RKO (cell line): ENCODE measurements at regions not wholly inside any gene's neighbourhood (a gene's known extent, or its start where the extent isn't known, plus 50 kb on each side); places are given as distances from the start of the nearest gene placed in this dataset.

Source experiments
- DNase-seq: peaks from one replicate; pipeline ENCODE4 v3.0.0-alpha.2; 2016; ENCODE audit warnings: low spot score

DNA sequence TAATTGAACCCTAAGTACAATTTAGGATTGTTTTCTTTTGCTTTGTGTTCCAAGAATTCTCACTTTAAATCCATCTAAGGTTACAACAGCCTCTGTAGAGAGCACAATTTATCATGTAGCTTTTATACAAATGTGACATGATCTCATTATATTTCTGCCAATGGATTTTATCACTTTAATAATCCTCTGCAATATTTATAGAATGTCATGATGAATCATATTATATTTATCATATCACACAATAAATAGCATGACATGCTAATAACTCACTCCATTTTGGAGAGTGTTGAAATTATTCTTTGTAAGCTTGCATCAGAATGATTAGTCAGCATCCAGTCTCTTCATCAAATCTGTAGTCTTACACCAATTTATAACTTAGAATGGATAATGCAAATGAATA lies 280.6 kb upstream of the ZNF717 start:
- peak; percentile 12 for DNase-seq

- DNase-seq: no peak
These were observed 292.8 kb upstream of the ZNF717 start for GRCh38 chr3:76078101-76078500.

DNA sequence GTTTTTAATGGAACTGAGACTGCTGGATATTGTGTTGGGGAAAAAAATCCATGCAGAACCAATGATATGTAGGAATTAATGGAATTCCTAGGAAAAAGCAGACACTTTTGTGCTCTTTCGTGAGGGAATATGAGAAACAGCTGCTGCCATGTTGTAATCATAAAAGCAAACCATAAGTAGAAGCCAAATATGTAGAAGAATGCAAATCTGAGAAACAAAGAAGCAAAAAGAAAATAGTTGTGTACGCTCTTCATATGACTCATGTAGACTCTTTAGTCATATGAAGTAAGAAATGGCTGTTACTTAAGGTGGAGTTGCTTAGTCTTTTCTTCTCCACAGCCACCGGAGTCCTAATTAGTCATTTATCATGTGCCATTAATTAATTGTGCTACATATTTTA lies 298.6 kb upstream of the ZNF717 start:
- no peak for DNase-seq

DNA sequence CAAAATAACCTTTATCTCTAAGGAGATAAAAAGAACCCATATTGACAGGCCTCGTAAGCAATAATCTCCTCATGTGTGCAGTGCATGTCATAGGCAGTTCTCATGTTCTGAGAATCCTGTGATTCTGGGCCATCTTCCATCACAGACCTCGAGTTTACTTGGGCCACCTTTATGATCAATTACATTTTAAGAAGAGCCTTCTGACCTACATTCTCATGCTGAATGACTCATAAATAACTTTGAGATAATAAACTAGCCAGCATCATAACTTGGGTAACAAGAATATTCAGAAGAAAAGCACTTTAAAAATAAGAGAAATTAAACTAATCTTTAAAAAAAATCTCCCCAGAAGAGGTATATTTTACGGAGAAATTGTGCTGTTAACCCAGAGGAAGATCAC lies 310.7 kb upstream of the ZNF717 start:
- no peak for DNase-seq

DNA sequence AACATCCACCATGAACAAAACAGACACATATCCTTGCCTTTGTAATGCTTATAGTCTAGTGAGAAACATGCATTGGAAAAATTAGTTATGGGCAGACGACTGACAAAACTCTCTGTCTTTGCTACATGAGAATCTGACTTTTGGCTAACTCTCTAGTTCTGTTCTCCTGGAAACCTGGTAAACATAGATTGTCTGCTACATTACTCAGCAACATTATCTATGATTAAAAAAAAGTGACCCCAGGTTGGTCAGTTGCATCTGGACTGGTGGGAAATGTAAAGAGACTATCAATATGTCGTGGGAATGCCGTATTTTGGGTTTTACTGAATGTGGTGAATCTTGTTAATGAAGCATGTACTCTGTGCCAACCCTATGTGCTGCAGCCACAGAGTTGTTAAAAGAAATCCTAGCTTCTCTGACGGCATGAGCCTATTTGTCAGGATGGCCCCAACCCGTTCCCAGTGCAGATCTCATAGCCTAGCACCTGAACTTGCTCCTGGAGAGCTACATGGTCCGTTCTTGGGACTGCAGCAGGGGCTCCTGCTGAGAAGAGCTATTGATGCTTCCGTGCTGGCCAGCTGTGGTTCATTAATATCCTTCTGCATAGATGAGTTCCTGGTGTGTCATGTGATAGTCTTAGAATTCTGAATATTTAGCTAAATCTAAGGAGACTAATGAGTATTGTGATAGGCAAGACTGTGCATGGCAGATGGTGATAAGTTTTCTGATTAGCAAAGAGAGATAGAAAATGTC lies 311.7 kb upstream of the ZNF717 start:
- no peak for DNase-seq

DNA sequence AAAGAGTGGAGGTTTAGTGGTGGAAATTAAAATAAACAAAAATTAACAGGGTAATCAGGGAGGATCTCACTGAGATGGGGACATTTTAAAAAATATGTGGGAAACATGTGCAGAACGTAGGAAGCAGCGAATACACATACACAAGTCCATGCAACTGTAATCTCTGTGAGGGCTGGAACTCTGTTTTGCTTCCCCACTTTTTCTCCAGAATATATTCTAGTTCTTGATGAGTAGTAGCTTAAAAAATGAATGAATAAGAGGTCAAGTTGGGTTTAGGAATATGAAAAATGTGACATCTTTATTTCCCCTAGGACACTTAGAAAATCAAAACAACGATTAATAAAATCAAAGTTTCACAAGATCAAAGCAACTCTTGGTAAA lies 312.2 kb upstream of the ZNF717 start:
- no peak for DNase-seq

DNA sequence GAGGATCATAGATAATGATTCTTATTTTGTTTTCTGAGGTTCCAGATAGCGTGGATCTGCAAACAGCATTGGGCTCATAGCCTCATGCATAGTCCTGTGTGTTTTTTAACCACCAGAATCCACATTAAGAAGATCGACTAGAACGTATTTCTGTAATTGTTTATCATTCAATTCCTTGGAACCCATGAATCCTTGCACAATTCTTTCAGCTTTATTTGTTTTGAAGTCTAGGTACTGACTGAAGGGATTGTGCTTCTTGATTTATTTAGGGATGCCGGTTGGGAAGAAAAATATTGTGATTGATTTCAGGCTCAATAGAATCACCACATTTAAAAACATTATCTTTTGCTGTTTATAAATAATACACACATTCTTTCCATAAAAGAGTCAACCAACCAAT lies 314.6 kb upstream of the ZNF717 start:
- DNase-seq: no peak

DNA sequence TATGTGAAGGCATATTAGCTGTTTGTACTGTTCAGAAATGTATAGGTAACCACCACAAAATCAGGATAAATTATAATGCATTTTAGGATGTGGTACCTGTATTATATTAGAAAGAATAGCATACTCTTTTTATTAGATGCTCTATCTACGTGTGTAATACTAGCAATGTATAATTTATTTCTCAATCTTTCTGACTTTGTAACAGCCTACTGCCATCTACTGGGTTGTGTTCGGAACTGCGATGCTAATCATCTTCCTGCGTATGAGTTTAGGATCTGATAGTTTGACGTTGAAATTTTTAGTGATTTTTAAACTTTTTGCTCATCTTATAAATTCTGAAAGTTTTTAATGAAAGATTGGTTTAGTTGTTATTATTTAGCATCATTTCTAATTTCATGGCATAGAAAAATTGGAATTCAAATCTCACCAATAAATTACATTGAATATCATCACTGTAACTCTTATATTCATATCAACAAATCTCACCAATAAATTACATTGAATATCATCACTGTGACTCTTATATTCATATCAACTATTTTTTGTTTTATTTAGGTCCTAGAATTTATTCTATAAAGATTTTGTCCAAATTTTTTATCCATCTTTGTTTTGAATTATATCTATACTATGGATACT lies 322.7 kb upstream of the ZNF717 start:
- DNase-seq: peak; percentile 61

- no peak for DNase-seq
These were observed 326.5 kb upstream of the ZNF717 start for GRCh38 chr3:76111808-76112207.

DNA sequence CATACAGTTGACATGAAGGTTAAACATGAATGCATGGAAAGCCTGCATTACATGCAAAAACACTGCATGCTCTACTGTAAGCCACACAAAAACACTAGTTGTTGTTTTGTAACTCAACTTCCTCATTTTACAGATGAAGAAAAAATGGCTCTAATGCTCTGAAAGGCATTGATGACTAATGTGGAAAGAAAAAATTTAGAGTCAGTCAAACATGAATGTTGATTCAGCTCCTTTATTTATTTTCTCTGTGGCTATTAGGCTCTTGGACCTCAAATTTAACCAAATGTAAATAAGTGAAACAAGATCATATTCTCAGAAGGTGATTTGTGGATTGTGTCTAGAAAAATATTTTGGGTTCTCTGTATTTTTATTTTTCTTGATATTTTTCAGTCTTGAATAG lies 336.7 kb upstream of the ZNF717 start:
- no peak for DNase-seq

DNA sequence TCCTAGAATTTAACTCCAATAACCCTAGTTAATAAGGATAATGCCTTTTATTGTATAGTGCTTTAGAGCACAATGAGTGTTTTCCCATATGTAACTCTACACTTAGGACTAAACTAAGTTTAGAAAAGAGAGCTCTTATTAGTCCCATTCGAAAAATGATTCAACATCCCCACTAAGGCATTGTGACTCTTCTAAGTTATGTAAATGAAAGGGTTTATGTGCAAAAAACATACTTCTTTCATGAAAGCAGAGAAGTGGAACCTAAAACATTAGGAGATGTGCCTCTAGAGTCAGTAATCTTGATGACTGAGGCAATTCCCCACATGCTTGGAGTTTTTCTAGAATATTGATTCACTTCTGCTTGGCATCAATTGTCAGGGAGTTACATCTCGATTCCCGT lies 344.1 kb upstream of the ZNF717 start:
- DNase-seq: no peak

GRCh38 chr3:76131396-76132153 lies 346.2 kb upstream of the ZNF717 start:
- DNase-seq: peak; percentile 64

GRCh38 chr3:76132154-76132470 lies 346.8 kb upstream of the ZNF717 start:
- DNase-seq: no peak

GRCh38 chr3:76134166-76134565 lies 348.8 kb upstream of the ZNF717 start:
- peak; percentile 44 for DNase-seq

DNA sequence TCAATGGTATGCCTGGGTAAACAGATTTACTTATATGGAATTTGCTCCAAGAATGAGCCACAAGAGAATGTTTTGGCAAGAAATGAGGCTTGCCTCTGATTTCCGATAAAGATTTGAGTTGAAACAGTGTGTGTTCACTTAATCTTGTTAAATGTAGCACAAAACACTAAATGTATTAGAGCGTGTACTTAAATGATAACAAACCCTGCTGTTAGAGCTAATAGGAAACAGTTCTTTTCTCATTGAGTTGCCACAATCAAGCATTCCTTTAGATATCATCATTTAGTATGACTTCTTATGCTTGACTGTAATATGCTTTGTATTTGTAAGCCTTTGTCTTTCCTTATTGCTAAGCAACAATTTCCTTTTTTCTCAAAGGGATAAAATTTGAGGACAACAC lies 353.6 kb upstream of the ZNF717 start:
- DNase-seq: no peak

DNA sequence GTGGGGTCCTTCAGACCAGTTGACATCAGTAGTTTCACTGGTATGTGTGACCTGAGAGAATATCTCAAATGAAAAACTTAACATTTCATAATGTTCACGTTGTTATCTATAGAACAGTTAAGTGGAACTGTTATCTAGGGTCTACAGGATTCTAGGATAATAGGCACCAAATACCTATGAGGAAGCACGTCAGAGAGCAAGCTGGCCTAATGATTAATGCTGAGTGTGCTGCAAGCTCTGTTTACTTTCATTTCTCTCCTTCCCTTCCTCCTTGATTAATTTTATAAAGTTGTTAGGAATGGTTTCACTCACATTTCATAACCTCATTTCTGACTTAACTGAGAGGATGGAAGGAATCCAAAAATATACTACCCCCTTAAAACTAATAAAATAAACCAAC lies 362.5 kb upstream of the ZNF717 start:
- DNase-seq: no peak

- no peak for DNase-seq
These were observed 366.7 kb upstream of the ZNF717 start for GRCh38 chr3:76152028-76152427.

GRCh38 chr3:76161856-76162255 lies 376.5 kb upstream of the ZNF717 start:
- DNase-seq: no peak

DNA sequence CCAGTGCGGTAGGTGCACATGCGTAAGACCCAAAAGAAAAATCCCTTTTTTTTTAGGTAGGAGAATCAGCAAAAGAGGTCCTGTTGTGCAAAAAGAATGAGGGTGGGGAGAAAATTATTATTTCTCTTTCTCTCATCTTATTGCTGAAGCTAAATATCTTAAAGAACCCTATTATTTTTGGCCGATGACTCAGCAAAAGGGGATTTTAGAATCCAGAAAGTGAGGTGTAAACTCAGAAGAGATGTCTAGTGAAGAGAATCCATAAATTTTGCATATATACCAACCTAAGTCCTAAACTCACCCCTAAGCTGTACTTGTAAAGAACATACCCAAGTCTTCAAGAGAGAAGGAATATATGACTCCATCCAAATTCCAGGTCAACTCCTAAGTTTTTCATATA lies 386.3 kb upstream of the ZNF717 start:
- DNase-seq: no peak

- no peak for DNase-seq
These were observed 392.3 kb upstream of the ZNF717 start for GRCh38 chr3:76177610-76178009.

GRCh38 chr3:76178412-76178811 lies 393.1 kb upstream of the ZNF717 start:
- DNase-seq: no peak

DNA sequence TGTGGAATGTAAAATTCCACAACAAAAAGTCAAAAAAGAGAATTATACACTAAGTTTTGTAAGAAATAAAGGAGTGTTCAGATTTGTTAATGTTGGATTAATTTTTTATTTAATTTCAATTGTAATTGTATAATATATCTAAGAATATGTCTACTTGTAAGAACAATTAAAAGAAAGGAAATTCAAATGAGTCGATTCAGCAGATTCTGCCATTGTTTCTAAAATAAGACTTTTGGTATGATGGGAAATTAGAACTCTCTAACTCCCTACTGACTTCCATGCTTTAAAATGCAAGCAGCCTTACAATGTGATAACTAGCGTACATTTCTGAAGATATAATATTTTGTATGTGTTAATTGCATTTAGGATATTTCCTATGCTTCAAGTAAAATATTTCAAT lies 395.9 kb upstream of the ZNF717 start:
- DNase-seq: no peak

GRCh38 chr3:76198086-76198485 lies 412.7 kb upstream of the ZNF717 start:
- DNase-seq: no peak

GRCh38 chr3:76199382-76199781 lies 414.0 kb upstream of the ZNF717 start:
- DNase-seq: no peak
